WERI-Rb-1 (cell line): ENCODE measurements at regions not wholly inside any gene's neighbourhood (a gene's known extent, or its start where the extent isn't known, plus 50 kb on each side); places are given as distances from the start of the nearest gene placed in this dataset.

Experiments used
- DNase-seq: peaks from one replicate; pipeline ENCODE4 v3.0.0-alpha.2; 2020
- H3K27ac ChIP-seq: fragments of 250-450 bp; sonication (Bioruptor Pico); 2 replicates; pipeline ENCODE4 v1.5.1; 2020; ENCODE audit warnings: mild to moderate bottlenecking, moderate library complexity
- H3K27me3 ChIP-seq: fragments of 250-450 bp; sonication (Bioruptor Pico); 2 replicates; pipeline ENCODE4 v1.5.1; 2021; ENCODE audit warnings: mild to moderate bottlenecking, low read depth, moderate library complexity; ENCODE audit not compliant: insufficient read depth, severe bottlenecking
- H3K36me3 ChIP-seq: fragments of 250-450 bp; sonication (Bioruptor Pico); 2 replicates; pipeline ENCODE4 v1.5.1; 2020; ENCODE audit warnings: mild to moderate bottlenecking, moderate library complexity
- H3K4me3 ChIP-seq: 2 replicates; pipeline ENCODE4 v1.5.1; 2011; ENCODE audit warnings: low read depth, mild to moderate bottlenecking, control low read depth, low read length
- H3K9me3 ChIP-seq: fragments of 250-450 bp; sonication (Bioruptor Pico); 2 replicates; pipeline ENCODE4 v1.5.1; 2021; ENCODE audit warnings: mild to moderate bottlenecking, moderate library complexity; ENCODE audit not compliant: severe bottlenecking
- CTCF ChIP-seq: IDR thresholded peaks from 2 replicates; pipeline ENCODE4 v1.5.1; 2011; ENCODE audit warnings: low read depth, mild to moderate bottlenecking, control low read depth, inconsistent platforms, low read length

GRCh38 chr1:194133152-194133551, 946.7 kb upstream of the B3GALT2 start:
- Histone ChIP-seq H3K36me3 (no peaks in the 10 kb centered on the region), H3K27me3 (no peaks in the 10 kb centered on the region), H3K9me3 (no peaks in the 10 kb centered on the region), H3K27ac (no peak overlapping the region), H3K4me3 (no peak overlapping the region)
- DNase-seq = no peak
- no peak for TF ChIP-seq CTCF

GRCh38 chr1:194118086-194118485, 931.7 kb upstream of the B3GALT2 start:
- DNase-seq = no peak
- Histone ChIP-seq H3K36me3 (no peaks in the 10 kb centered on the region), H3K27ac (no peak overlapping the region), H3K9me3 (no peaks in the 10 kb centered on the region), H3K4me3 (no peak overlapping the region), H3K27me3 (no peaks in the 10 kb centered on the region)
- TF ChIP-seq CTCF = no peak

- no peak overlapping the region for H3K27ac ChIP-seq
- DNase-seq = peak; percentile 48
- peak; percentile 67 for TF ChIP-seq CTCF
- no peaks in the 10 kb centered on the region for H3K27me3 ChIP-seq
- no peaks in the 10 kb centered on the region for H3K9me3 ChIP-seq
- no peaks in the 10 kb centered on the region for H3K36me3 ChIP-seq
- H3K4me3 ChIP-seq = no peak overlapping the region
Measured at GRCh38 chr1:194117582-194117981, 931.2 kb upstream of the B3GALT2 start.

- Histone ChIP-seq H3K9me3 (no peaks in the 10 kb centered on the region), H3K4me3 (no peak overlapping the region), H3K36me3 (no peaks in the 10 kb centered on the region), H3K27me3 (no peaks in the 10 kb centered on the region), H3K27ac (no peak overlapping the region)
- no peak for TF ChIP-seq CTCF
- no peak for DNase-seq
Measured at GRCh38 chr1:194114288-194114687, 927.9 kb upstream of the B3GALT2 start.

GRCh38 chr1:194105381-194105780, 919.0 kb upstream of the B3GALT2 start:
- DNase-seq = no peak
- Histone ChIP-seq H3K27ac (no peak overlapping the region), H3K4me3 (no peak overlapping the region), H3K36me3 (no peaks in the 10 kb centered on the region), H3K9me3 (no peaks in the 10 kb centered on the region), H3K27me3 (no peaks in the 10 kb centered on the region)
- no peak for TF ChIP-seq CTCF

GRCh38 chr1:194104247-194104844, 917.9 kb upstream of the B3GALT2 start:
- H3K27ac ChIP-seq = no peak overlapping the region
- peak; percentile 15 for DNase-seq

More at GRCh38 chr1:194104247-194104844, 917.9 kb upstream of the B3GALT2 start:
- no peak for TF ChIP-seq CTCF
- Histone ChIP-seq H3K27me3 (no peaks in the 10 kb centered on the region), H3K4me3 (no peak overlapping the region), H3K9me3 (no peaks in the 10 kb centered on the region), H3K36me3 (no peaks in the 10 kb centered on the region)
